PC-9 (cell line): ENCODE measurements at regions not wholly inside any gene's neighbourhood (a gene's known extent, or its start where the extent isn't known, plus 50 kb on each side); places are given as distances from the start of the nearest gene placed in this dataset.

Experiments
- EZH2 ChIP-seq: fragments of 200-600 bp; sonication (generic); IDR thresholded peaks from 2 replicates; pipeline ENCODE4 v1.8.0; 2017; ENCODE audit warnings: antibody characterized with exemption, low read depth
- TF ChIP-seq, protein P1 (sequence below): fragments of 200-600 bp; sonication (generic); conservative IDR thresholded peaks from 2 replicates; pipeline ENCODE4 v1.6.1; 2017; ENCODE audit warnings: mixed run types, antibody characterized with exemption, mild to moderate bottlenecking, moderate library complexity

DNA sequence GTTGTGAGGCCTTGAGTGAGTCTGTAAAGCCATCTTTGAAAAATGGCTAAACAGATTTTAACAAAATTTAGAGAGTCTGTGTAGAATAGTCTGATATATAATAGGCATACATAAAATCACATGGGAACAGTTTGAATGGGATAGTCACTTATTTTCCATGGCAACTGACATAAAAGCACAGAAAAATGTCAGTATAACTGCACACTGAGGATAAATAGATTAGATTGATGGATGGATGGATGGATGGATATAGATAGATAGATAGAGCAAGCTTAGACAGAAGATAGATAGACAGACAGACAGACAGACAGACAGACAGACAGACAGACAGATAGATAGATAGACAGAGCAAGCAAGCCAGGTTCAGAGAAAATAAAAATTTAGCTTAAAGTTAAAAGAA lies 660.2 kb upstream of the API5 start:
- TF ChIP-seq, protein P1, sequence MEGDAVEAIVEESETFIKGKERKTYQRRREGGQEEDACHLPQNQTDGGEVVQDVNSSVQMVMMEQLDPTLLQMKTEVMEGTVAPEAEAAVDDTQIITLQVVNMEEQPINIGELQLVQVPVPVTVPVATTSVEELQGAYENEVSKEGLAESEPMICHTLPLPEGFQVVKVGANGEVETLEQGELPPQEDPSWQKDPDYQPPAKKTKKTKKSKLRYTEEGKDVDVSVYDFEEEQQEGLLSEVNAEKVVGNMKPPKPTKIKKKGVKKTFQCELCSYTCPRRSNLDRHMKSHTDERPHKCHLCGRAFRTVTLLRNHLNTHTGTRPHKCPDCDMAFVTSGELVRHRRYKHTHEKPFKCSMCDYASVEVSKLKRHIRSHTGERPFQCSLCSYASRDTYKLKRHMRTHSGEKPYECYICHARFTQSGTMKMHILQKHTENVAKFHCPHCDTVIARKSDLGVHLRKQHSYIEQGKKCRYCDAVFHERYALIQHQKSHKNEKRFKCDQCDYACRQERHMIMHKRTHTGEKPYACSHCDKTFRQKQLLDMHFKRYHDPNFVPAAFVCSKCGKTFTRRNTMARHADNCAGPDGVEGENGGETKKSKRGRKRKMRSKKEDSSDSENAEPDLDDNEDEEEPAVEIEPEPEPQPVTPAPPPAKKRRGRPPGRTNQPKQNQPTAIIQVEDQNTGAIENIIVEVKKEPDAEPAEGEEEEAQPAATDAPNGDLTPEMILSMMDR = no peak
- TF ChIP-seq EZH2 = no peak
